HUES6 (cell line): ENCODE measurements at regions not wholly inside any gene's neighbourhood (a gene's known extent, or its start where the extent isn't known, plus 50 kb on each side); places are given as distances from the start of the nearest gene placed in this dataset.

Experiments
- H3K27ac ChIP-seq: 2 replicates; pipeline ENCODE4 v1.7.0; 2013; ENCODE audit warnings: low read depth, mild to moderate bottlenecking, low read length, inconsistent platforms
- H3K27me3 ChIP-seq: 2 replicates; pipeline ENCODE4 v1.6.1; 2013; ENCODE audit warnings: low read length; ENCODE audit not compliant: control insufficient read depth, insufficient read depth
- H3K36me3 ChIP-seq: 2 replicates; pipeline ENCODE4 v1.6.1; 2013; ENCODE audit warnings: low read length; ENCODE audit not compliant: control insufficient read depth, insufficient read depth
- H3K4me1 ChIP-seq: 2 replicates; pipeline ENCODE4 v1.6.1; 2013; ENCODE audit warnings: low read length; ENCODE audit not compliant: control insufficient read depth, insufficient read depth
- H3K4me3 ChIP-seq: 2 replicates; pipeline ENCODE4 v1.5.1; 2013; ENCODE audit warnings: low read depth, low read length
- H3K9ac ChIP-seq: one replicate; pipeline ENCODE4 v1.6.1; 2013; ENCODE audit warnings: mild to moderate bottlenecking, low read length
- H3K9me3 ChIP-seq: 2 replicates; pipeline ENCODE4 v1.6.1; 2013; ENCODE audit warnings: low read depth, low read length; ENCODE audit not compliant: control insufficient read depth, insufficient read depth

GRCh38 chr14:98965076-98965475 is 306.9 kb downstream of the BCL11B start:
- H3K27ac ChIP-seq: no peak overlapping the region
- H3K9ac ChIP-seq: no peak overlapping the region
- no peak overlapping the region for H3K4me3 ChIP-seq
- no peaks in the 10 kb centered on the region for H3K36me3 ChIP-seq
- no peaks in the 10 kb centered on the region for H3K9me3 ChIP-seq
- no peaks in the 10 kb centered on the region for H3K4me1 ChIP-seq
- 0 out of 2 replicates have a peak, but pooled peaks cover 6% of the 10 kb centered on the region for H3K27me3 ChIP-seq

GRCh38 chr14:98966016-98966415 is 306.0 kb downstream of the BCL11B start:
- H3K9ac ChIP-seq: no peak overlapping the region
- no peaks in the 10 kb centered on the region for H3K9me3 ChIP-seq
- no peak overlapping the region for H3K4me3 ChIP-seq
- no peaks in the 10 kb centered on the region for H3K36me3 ChIP-seq
- H3K4me1 ChIP-seq: no peaks in the 10 kb centered on the region
- 0 out of 2 replicates have a peak, but pooled peaks cover 6% of the 10 kb centered on the region for H3K27me3 ChIP-seq
- H3K27ac ChIP-seq: no peak overlapping the region

GRCh38 chr14:98966475-98967162 is 305.4 kb downstream of the BCL11B start:
- Histone ChIP-seq H3K9me3 (no peaks in the 10 kb centered on the region), H3K4me1 (no peaks in the 10 kb centered on the region), H3K27me3 (0 out of 2 replicates have a peak, but pooled peaks cover 6% of the 10 kb centered on the region), H3K36me3 (no peaks in the 10 kb centered on the region), H3K9ac (no peak overlapping the region), H3K27ac (no peak overlapping the region), H3K4me3 (no peak overlapping the region)

- Histone ChIP-seq H3K4me3 (no peak overlapping the region), H3K36me3 (no peaks in the 10 kb centered on the region), H3K4me1 (no peaks in the 10 kb centered on the region), H3K27me3 (no peaks in the 10 kb centered on the region), H3K9ac (no peak overlapping the region), H3K9me3 (peaks cover 7% of the 10 kb centered on the region; the same call in 1 of the 2 replicates), H3K27ac (no peak overlapping the region)
Observed at GRCh38 chr14:98974113-98974512, 297.9 kb downstream of the BCL11B start.

- Histone ChIP-seq H3K27ac (no peak overlapping the region), H3K36me3 (no peaks in the 10 kb centered on the region), H3K4me3 (no peak overlapping the region)
Observed at GRCh38 chr14:98976271-98976670, 295.7 kb downstream of the BCL11B start.

GRCh38 chr14:98977451-98977850 is 294.5 kb downstream of the BCL11B start:
- Histone ChIP-seq H3K36me3 (no peaks in the 10 kb centered on the region), H3K4me1 (no peaks in the 10 kb centered on the region), H3K27ac (no peak overlapping the region), H3K9ac (no peak overlapping the region), H3K9me3 (peaks cover 13% of the 10 kb centered on the region; the same call in 1 of the 2 replicates), H3K27me3 (no peaks in the 10 kb centered on the region), H3K4me3 (no peak overlapping the region)

More at GRCh38 chr14:98976271-98976670, 295.7 kb downstream of the BCL11B start:
- Histone ChIP-seq H3K9ac (no peak overlapping the region), H3K4me1 (no peaks in the 10 kb centered on the region), H3K27me3 (no peaks in the 10 kb centered on the region), H3K9me3 (peaks cover 13% of the 10 kb centered on the region; the same call in 1 of the 2 replicates)

- H3K4me3 ChIP-seq: no peak overlapping the region
- H3K27ac ChIP-seq: no peak overlapping the region
- H3K36me3 ChIP-seq: no peaks in the 10 kb centered on the region
- peaks cover 15% of the 10 kb centered on the region; the same call in 1 of the 2 replicates for H3K4me1 ChIP-seq
- no peaks in the 10 kb centered on the region for H3K27me3 ChIP-seq
- peaks cover 13% of the 10 kb centered on the region; the same call in 1 of the 2 replicates for H3K9me3 ChIP-seq
- H3K9ac ChIP-seq: no peak overlapping the region
Observed at GRCh38 chr14:98982986-98983385, 289.0 kb downstream of the BCL11B start.

GRCh38 chr14:98984027-98984718 is 287.8 kb downstream of the BCL11B start:
- Histone ChIP-seq H3K36me3 (no peaks in the 10 kb centered on the region), H3K9ac (peak overlapping the region; percentile 57), H3K27ac (peak overlapping the region; percentile 83; the same call in 1 of the 2 replicates), H3K4me3 (no peak overlapping the region; the same call in 1 of the 2 replicates), H3K27me3 (no peaks in the 10 kb centered on the region), H3K4me1 (peaks cover 15% of the 10 kb centered on the region; the same call in 1 of the 2 replicates), H3K9me3 (peaks cover 7% of the 10 kb centered on the region; the same call in 1 of the 2 replicates)

GRCh38 chr14:98984719-98985041 is 287.3 kb downstream of the BCL11B start:
- no peaks in the 10 kb centered on the region for H3K27me3 ChIP-seq
- H3K4me3 ChIP-seq: peak overlapping the region; percentile 24; the same call in 1 of the 2 replicates
- peak overlapping the region; percentile 57 for H3K9ac ChIP-seq
- H3K36me3 ChIP-seq: no peaks in the 10 kb centered on the region
- peak overlapping the region; percentile 83; the same call in 1 of the 2 replicates for H3K27ac ChIP-seq
- H3K4me1 ChIP-seq: peaks cover 15% of the 10 kb centered on the region; the same call in 1 of the 2 replicates
- peaks cover 2% of the 10 kb centered on the region; the same call in 1 of the 2 replicates for H3K9me3 ChIP-seq

- H3K27me3 ChIP-seq: no peaks in the 10 kb centered on the region
- no peaks in the 10 kb centered on the region for H3K4me1 ChIP-seq
- peaks cover 8% of the 10 kb centered on the region; the same call in 1 of the 2 replicates for H3K36me3 ChIP-seq
- no peak overlapping the region for H3K4me3 ChIP-seq
- H3K9me3 ChIP-seq: peaks cover 3% of the 10 kb centered on the region
- H3K27ac ChIP-seq: no peak overlapping the region
- no peak overlapping the region for H3K9ac ChIP-seq
Observed at GRCh38 chr14:98993818-98994217, 278.2 kb downstream of the BCL11B start.

GRCh38 chr14:98994561-98994960 is 277.4 kb downstream of the BCL11B start:
- H3K9me3 ChIP-seq: peaks cover 3% of the 10 kb centered on the region
- no peaks in the 10 kb centered on the region for H3K4me1 ChIP-seq
- H3K4me3 ChIP-seq: no peak overlapping the region
- H3K27me3 ChIP-seq: no peaks in the 10 kb centered on the region
- peaks cover 8% of the 10 kb centered on the region; the same call in 1 of the 2 replicates for H3K36me3 ChIP-seq
- no peak overlapping the region for H3K27ac ChIP-seq
- H3K9ac ChIP-seq: no peak overlapping the region
